ENCODE measurements at regions not wholly inside any gene's neighbourhood (a gene's known extent, or its start where the extent isn't known, plus 50 kb on each side); places are given as distances from the start of the nearest gene placed in this dataset.
A peak's percentile ranks its signal among the peaks of the same experiment; 100 is the strongest.

DNA sequence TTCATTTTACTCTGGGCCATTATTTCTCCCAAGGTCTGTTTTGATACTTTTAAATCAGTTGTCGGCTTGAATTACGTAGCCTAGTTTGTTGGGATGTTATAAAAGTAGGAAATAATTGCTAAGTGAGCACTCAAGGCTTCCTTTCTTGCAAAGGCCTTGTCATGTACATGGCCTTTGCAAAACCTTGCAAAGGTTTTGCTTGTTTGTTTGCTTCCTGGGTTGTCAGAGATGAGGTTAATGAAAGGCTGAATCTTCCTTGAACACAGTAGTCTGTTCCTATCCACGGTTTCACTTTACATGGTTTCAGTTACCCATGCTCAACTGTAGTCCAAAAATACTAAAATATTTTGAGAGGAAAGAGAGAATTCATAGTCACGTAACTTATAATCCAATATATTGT is 113.5 kb downstream of the NAA11 start:
- Histone ChIP-seq H4K20me1 (replicated peaks; ENCODE audit: control insufficient read depth, insufficient read depth, low read length) (no peaks in the 10 kb centered on the region), H3K27me3 (ENCODE audit: control insufficient read depth in 2 of 2, insufficient read depth in 2 of 2, low read length in 2 of 2) (no peaks in the 10 kb centered on the region), H3K9me1 (ENCODE audit: control insufficient read depth, insufficient read depth, low read length) (no peaks in the 10 kb centered on the region), H3K9ac (ENCODE audit: insufficient read depth in 1 of 2, low read depth in 2 of 2, low read length in 2 of 2) (peak overlapping the region in 1 of 2 experiments; percentile 86; a peak in 2 of 4 replicates), H3K4me3 (peak overlapping the region; percentile 42), H3K27ac (ENCODE audit: extremely low read depth, low read depth, low read length) (peak overlapping the region; percentile 95), H3K9me3 (replicated peaks; ENCODE audit: control insufficient read depth, insufficient read depth, low read depth, low read length) (peaks cover 6% of the 10 kb centered on the region), H3K4me2 (ENCODE audit: insufficient read depth, low read length) (peak overlapping the region; percentile 89), H3K79me2 (ENCODE audit: control insufficient read depth, insufficient read depth, low read length) (peaks cover 63% of the 10 kb centered on the region), H3K36me3 (ENCODE audit: control insufficient read depth, insufficient read depth, low read length) (peaks cover 18% of the 10 kb centered on the region), H2AFZ (ENCODE audit: low read depth, low read length) (peak overlapping the region; percentile 78), H3K4me1 (replicated peaks in 1 of 2; ENCODE audit: control insufficient read depth in 2 of 2, insufficient read depth in 2 of 2, low read length in 2 of 2) (peaks cover 4 to 32% of the 10 kb centered on the region in 2 experiments; a peak in 3 of 5 replicates)
- FAIRE-seq (peak; percentile 85), ATAC-seq (peak; percentile 55), DNase-seq (ENCODE audit: extremely low read depth in 1 of 4, low spot score in 3 of 4) (peak in 1 of 4 experiments; percentile 60)
- CTCF ChIA-PET (ENCODE audit: low intra/inter-chr PET ratio) = no interaction called here
- intact Hi-C loops (cut with micrococcal nuclease) = loop anchor here (5.0 kb wide), 3 partner anchors 105 to 260 kb away; no protein-coding TSS in a partner anchor
- POLR2A ChIA-PET = interaction anchor here (1.3 to 1.4 kb wide), 2 partner anchors 13 to 273 kb away, joined by 3 to 6 read pairs; partner anchors contain the start of gene PAQR3
- 9% methylated on average over 4 of the region's 4 CpGs for WGBS (ENCODE audit: insufficient coverage, low coverage, missing lambda C conversion rate)
- in situ Hi-C loops (cut with MboI) = no loop called here
- no TSS peak for BruUV-seq (replicated peaks)
- TF ChIP-seq BACH1 (tag; IDR thresholded peaks at IDR 0.05) (0 out of 2 replicates have a peak, but pooled peaks have one; percentile 12), MTA3 (IDR thresholded peaks at IDR 0.05; ENCODE audit: borderline replicate concordance) (no peak), ZNF239 (CRISPR knock-in tag; IDR thresholded peaks at IDR 0.05) (peak; percentile 52; the same call in 1 of the 2 replicates), RAD21 (CRISPR knock-in tag; conservative IDR thresholded peaks at IDR 0.05 in 1 of 2, IDR thresholded peaks at IDR 0.05 in 1 of 2) (0 out of 4 replicates have a peak, but pooled peaks of 1 of the 2 experiments have one; percentile 5), NR2C1 (IDR thresholded peaks at IDR 0.05) (no peak), NR2C1 (tag; IDR thresholded peaks at IDR 0.05) (0 out of 2 replicates have a peak, but pooled peaks have one; percentile 18), RBM14 (IDR thresholded peaks at IDR 0.05; ENCODE audit: borderline replicate concordance, insufficient read depth, low read depth, low read length) (no peak), SMAD3 (CRISPR knock-in tag; conservative IDR thresholded peaks at IDR 0.05) (peak; percentile 35; the same call in 1 of the 2 replicates), KLF13 (tag; IDR thresholded peaks at IDR 0.05; ENCODE audit: borderline replicate concordance, low read depth) (no peak), ZNF395 (CRISPR knock-in tag; IDR thresholded peaks at IDR 0.05) (peak; percentile 46; the same call in 1 of the 2 replicates), ELF2 (CRISPR knock-in tag; IDR thresholded peaks at IDR 0.05) (0 out of 2 replicates have a peak, but pooled peaks have one; percentile 11)
- TF ChIP-seq, protein P1, sequence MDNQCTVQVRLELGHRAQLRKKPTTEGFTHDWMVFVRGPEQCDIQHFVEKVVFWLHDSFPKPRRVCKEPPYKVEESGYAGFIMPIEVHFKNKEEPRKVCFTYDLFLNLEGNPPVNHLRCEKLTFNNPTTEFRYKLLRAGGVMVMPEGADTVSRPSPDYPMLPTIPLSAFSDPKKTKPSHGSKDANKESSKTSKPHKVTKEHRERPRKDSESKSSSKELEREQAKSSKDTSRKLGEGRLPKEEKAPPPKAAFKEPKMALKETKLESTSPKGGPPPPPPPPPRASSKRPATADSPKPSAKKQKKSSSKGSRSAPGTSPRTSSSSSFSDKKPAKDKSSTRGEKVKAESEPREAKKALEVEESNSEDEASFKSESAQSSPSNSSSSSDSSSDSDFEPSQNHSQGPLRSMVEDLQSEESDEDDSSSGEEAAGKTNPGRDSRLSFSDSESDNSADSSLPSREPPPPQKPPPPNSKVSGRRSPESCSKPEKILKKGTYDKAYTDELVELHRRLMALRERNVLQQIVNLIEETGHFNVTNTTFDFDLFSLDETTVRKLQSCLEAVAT (IDR thresholded peaks at IDR 0.05) = peak; percentile 76 to 84
- TF ChIP-seq, protein P2, sequence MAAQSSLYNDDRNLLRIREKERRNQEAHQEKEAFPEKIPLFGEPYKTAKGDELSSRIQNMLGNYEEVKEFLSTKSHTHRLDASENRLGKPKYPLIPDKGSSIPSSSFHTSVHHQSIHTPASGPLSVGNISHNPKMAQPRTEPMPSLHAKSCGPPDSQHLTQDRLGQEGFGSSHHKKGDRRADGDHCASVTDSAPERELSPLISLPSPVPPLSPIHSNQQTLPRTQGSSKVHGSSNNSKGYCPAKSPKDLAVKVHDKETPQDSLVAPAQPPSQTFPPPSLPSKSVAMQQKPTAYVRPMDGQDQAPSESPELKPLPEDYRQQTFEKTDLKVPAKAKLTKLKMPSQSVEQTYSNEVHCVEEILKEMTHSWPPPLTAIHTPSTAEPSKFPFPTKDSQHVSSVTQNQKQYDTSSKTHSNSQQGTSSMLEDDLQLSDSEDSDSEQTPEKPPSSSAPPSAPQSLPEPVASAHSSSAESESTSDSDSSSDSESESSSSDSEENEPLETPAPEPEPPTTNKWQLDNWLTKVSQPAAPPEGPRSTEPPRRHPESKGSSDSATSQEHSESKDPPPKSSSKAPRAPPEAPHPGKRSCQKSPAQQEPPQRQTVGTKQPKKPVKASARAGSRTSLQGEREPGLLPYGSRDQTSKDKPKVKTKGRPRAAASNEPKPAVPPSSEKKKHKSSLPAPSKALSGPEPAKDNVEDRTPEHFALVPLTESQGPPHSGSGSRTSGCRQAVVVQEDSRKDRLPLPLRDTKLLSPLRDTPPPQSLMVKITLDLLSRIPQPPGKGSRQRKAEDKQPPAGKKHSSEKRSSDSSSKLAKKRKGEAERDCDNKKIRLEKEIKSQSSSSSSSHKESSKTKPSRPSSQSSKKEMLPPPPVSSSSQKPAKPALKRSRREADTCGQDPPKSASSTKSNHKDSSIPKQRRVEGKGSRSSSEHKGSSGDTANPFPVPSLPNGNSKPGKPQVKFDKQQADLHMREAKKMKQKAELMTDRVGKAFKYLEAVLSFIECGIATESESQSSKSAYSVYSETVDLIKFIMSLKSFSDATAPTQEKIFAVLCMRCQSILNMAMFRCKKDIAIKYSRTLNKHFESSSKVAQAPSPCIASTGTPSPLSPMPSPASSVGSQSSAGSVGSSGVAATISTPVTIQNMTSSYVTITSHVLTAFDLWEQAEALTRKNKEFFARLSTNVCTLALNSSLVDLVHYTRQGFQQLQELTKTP (IDR thresholded peaks at IDR 0.05; ENCODE audit: low read depth in 1 of 2, partially characterized antibody in 2 of 2) = peak; percentile 27 to 32
- TF ChIP-seq, protein P3, sequence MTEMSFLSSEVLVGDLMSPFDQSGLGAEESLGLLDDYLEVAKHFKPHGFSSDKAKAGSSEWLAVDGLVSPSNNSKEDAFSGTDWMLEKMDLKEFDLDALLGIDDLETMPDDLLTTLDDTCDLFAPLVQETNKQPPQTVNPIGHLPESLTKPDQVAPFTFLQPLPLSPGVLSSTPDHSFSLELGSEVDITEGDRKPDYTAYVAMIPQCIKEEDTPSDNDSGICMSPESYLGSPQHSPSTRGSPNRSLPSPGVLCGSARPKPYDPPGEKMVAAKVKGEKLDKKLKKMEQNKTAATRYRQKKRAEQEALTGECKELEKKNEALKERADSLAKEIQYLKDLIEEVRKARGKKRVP (CRISPR knock-in tag; IDR thresholded peaks at IDR 0.05) = 0 out of 2 replicates have a peak, but pooled peaks have one; percentile 18

All from K562 (cell line).